ENCODE measurements at regions not wholly inside any gene's neighbourhood (a gene's known extent, or its start where the extent isn't known, plus 50 kb on each side); places are given as distances from the start of the nearest gene placed in this dataset.

DNA sequence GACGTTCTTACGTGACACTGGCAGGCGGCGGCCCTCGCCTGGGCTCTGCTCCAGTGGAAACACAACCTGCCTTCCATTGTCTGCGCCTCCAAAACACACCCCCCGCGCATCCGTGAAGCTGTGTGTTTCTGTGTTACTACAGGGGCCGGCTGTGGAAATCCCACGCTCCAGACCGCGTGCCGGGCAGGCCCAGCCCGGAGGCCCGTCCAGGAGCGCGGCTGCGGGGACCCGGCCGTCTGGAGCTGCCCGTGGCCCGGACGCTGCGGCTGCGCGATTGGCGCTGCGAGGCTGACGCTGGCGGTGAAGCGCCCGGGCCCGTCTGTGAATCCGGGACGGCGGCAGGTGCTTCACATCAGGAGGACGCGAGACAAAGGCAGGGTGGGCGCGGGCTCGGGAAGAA is 670.3 kb upstream of the SALL3 start:
- Histone ChIP-seq H3K4me3 (ENCODE audit: low read length in 3 of 3) (no peak overlapping the region), H3K4me1 (ENCODE audit: control insufficient read depth in 3 of 3, insufficient read depth in 3 of 3, low read length in 3 of 3) (no peaks in the 10 kb centered on the region), H3K27ac (ENCODE audit: low read depth, low read length) (no peak overlapping the region), H3K9me3 (ENCODE audit: control insufficient read depth in 3 of 3, low read length in 3 of 3) (peaks cover 0 to 6% (median 0%) of the 10 kb centered on the region in 3 donors), H3K36me3 (ENCODE audit: control insufficient read depth in 3 of 3, insufficient read depth in 3 of 3, low read length in 3 of 3) (no peaks in the 10 kb centered on the region), H3K9ac (ENCODE audit: low read depth in 1 of 3, low read length in 3 of 3) (no peak overlapping the region), H3K27me3 (ENCODE audit: control insufficient read depth in 3 of 3, insufficient read depth in 3 of 3, low read length in 3 of 3) (peaks cover 0 to 6% (median 0%) of the 10 kb centered on the region in 3 donors)

- no peaks in the 10 kb centered on the region for H3K36me3 ChIP-seq (ENCODE audit: control insufficient read depth in 3 of 3, insufficient read depth in 3 of 3, low read length in 3 of 3)
- peaks cover 0 to 6% (median 0%) of the 10 kb centered on the region in 3 donors for H3K9me3 ChIP-seq (ENCODE audit: control insufficient read depth in 3 of 3, low read length in 3 of 3)
- no peak overlapping the region for H3K9ac ChIP-seq (ENCODE audit: low read depth in 1 of 3, low read length in 3 of 3)
- no peaks in the 10 kb centered on the region for H3K4me1 ChIP-seq (ENCODE audit: control insufficient read depth in 3 of 3, insufficient read depth in 3 of 3, low read length in 3 of 3)
- H3K4me3 ChIP-seq (ENCODE audit: low read length in 3 of 3): no peak overlapping the region
- H3K27me3 ChIP-seq (ENCODE audit: control insufficient read depth in 3 of 3, insufficient read depth in 3 of 3, low read length in 3 of 3): peaks cover 0 to 6% (median 0%) of the 10 kb centered on the region in 3 donors
- no peak overlapping the region for H3K27ac ChIP-seq (ENCODE audit: low read depth, low read length)
These were observed 669.7 kb upstream of the SALL3 start for GRCh38 chr18:78309924-78310323.

- Histone ChIP-seq H3K27ac (ENCODE audit: low read depth, low read length) (no peak overlapping the region), H3K36me3 (ENCODE audit: control insufficient read depth in 3 of 3, insufficient read depth in 3 of 3, low read length in 3 of 3) (no peaks in the 10 kb centered on the region), H3K9ac (ENCODE audit: low read depth in 1 of 3, low read length in 3 of 3) (no peak overlapping the region), H3K27me3 (ENCODE audit: control insufficient read depth in 3 of 3, insufficient read depth in 3 of 3, low read length in 3 of 3) (peaks cover 0 to 6% (median 0%) of the 10 kb centered on the region in 3 donors), H3K4me1 (ENCODE audit: control insufficient read depth in 3 of 3, insufficient read depth in 3 of 3, low read length in 3 of 3) (no peaks in the 10 kb centered on the region), H3K4me3 (ENCODE audit: low read length in 3 of 3) (no peak overlapping the region), H3K9me3 (ENCODE audit: control insufficient read depth in 3 of 3, low read length in 3 of 3) (no peaks in the 10 kb centered on the region)
These were observed 660.4 kb upstream of the SALL3 start for GRCh38 chr18:78319264-78319663.

DNA sequence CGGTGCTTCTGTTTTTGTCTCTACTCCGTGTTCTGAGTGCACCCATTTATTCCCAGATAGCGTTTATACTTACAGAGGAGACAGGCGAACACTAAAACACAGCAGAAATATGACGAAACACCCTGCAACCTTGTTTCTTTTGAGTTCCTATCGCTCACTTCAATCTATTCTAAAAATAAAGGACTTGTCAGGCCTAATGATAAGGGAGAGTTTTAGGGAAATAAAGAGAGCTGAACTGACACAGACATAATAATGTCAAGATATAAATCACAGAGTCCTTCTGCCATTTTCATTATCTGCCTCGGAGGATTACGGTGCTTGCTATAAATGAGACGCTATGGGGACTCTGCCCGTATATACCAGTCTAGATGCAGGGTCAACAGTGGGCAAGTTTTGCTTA is 659.7 kb upstream of the SALL3 start:
- peaks cover 0 to 6% (median 0%) of the 10 kb centered on the region in 3 donors for H3K27me3 ChIP-seq (ENCODE audit: control insufficient read depth in 3 of 3, insufficient read depth in 3 of 3, low read length in 3 of 3)
- no peak overlapping the region for H3K9ac ChIP-seq (ENCODE audit: low read depth in 1 of 3, low read length in 3 of 3)
- H3K4me1 ChIP-seq (ENCODE audit: control insufficient read depth in 3 of 3, insufficient read depth in 3 of 3, low read length in 3 of 3): no peaks in the 10 kb centered on the region
- H3K9me3 ChIP-seq (ENCODE audit: control insufficient read depth in 3 of 3, low read length in 3 of 3): no peaks in the 10 kb centered on the region
- H3K27ac ChIP-seq (ENCODE audit: low read depth, low read length): no peak overlapping the region
- no peaks in the 10 kb centered on the region for H3K36me3 ChIP-seq (ENCODE audit: control insufficient read depth in 3 of 3, insufficient read depth in 3 of 3, low read length in 3 of 3)
- H3K4me3 ChIP-seq (ENCODE audit: low read length in 3 of 3): no peak overlapping the region

DNA sequence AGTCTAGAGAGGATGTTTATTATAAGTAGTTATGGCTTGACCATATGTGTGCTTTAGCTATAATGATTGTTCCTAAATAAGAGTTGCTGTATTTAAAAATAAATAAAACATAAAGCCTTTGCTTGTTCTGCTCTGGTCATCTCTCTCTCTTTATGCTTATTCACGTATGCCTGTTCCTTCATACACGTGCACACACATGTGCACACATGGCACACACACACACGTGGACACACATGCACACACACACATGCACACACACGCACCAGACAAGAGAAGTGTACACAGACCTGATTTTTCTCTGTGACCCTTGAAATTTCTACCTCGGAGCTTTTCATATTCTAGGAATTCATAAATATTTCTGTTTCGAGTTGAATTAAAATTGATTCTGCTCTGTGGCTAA is 658.2 kb upstream of the SALL3 start:
- peaks cover 0 to 6% (median 0%) of the 10 kb centered on the region in 3 donors for H3K27me3 ChIP-seq (ENCODE audit: control insufficient read depth in 3 of 3, insufficient read depth in 3 of 3, low read length in 3 of 3)
- no peaks in the 10 kb centered on the region for H3K4me1 ChIP-seq (ENCODE audit: control insufficient read depth in 3 of 3, insufficient read depth in 3 of 3, low read length in 3 of 3)
- no peaks in the 10 kb centered on the region for H3K36me3 ChIP-seq (ENCODE audit: control insufficient read depth in 3 of 3, insufficient read depth in 3 of 3, low read length in 3 of 3)
- H3K9me3 ChIP-seq (ENCODE audit: control insufficient read depth in 3 of 3, low read length in 3 of 3): no peaks in the 10 kb centered on the region
- H3K9ac ChIP-seq (ENCODE audit: low read depth in 1 of 3, low read length in 3 of 3): no peak overlapping the region
- no peak overlapping the region for H3K27ac ChIP-seq (ENCODE audit: low read depth, low read length)
- no peak overlapping the region for H3K4me3 ChIP-seq (ENCODE audit: low read length in 3 of 3)

- Histone ChIP-seq H3K9me3 (ENCODE audit: control insufficient read depth in 3 of 3, low read length in 3 of 3) (no peaks in the 10 kb centered on the region), H3K36me3 (ENCODE audit: control insufficient read depth in 3 of 3, insufficient read depth in 3 of 3, low read length in 3 of 3) (no peaks in the 10 kb centered on the region), H3K4me1 (ENCODE audit: control insufficient read depth in 3 of 3, insufficient read depth in 3 of 3, low read length in 3 of 3) (no peaks in the 10 kb centered on the region), H3K4me3 (ENCODE audit: low read length in 3 of 3) (no peak overlapping the region), H3K9ac (ENCODE audit: low read depth in 1 of 3, low read length in 3 of 3) (no peak overlapping the region), H3K27ac (ENCODE audit: low read depth, low read length) (no peak overlapping the region), H3K27me3 (ENCODE audit: control insufficient read depth in 3 of 3, insufficient read depth in 3 of 3, low read length in 3 of 3) (peaks cover 0 to 6% (median 0%) of the 10 kb centered on the region in 3 donors)
These were observed 656.0 kb upstream of the SALL3 start for GRCh38 chr18:78323453-78324197.

DNA sequence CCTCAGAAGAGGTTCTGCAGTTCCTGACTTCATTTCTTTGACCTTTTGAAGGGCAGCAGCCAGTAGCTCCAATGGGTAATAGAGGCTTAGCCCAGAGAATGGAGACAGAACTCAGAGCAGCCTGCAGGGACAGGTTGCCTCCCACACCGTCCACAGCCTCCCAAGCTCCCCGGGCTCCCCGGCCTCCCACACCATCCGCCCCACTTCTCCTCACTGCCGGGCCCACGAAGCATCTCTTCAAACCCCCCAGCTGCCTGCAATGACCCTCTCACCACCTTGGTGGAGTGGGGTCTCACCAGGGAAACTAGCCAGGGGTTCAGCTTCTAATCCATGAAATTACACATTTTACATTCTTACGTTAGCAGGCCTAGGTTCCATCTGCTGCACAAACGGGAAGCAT is 652.0 kb upstream of the SALL3 start:
- Histone ChIP-seq H3K9me3 (ENCODE audit: control insufficient read depth in 3 of 3, low read length in 3 of 3) (no peaks in the 10 kb centered on the region), H3K27me3 (ENCODE audit: control insufficient read depth in 3 of 3, insufficient read depth in 3 of 3, low read length in 3 of 3) (no peaks in the 10 kb centered on the region), H3K4me1 (ENCODE audit: control insufficient read depth in 3 of 3, insufficient read depth in 3 of 3, low read length in 3 of 3) (no peaks in the 10 kb centered on the region), H3K9ac (ENCODE audit: low read depth in 1 of 3, low read length in 3 of 3) (no peak overlapping the region), H3K36me3 (ENCODE audit: control insufficient read depth in 3 of 3, insufficient read depth in 3 of 3, low read length in 3 of 3) (no peaks in the 10 kb centered on the region), H3K4me3 (ENCODE audit: low read length in 3 of 3) (no peak overlapping the region), H3K27ac (ENCODE audit: low read depth, low read length) (no peak overlapping the region)

DNA sequence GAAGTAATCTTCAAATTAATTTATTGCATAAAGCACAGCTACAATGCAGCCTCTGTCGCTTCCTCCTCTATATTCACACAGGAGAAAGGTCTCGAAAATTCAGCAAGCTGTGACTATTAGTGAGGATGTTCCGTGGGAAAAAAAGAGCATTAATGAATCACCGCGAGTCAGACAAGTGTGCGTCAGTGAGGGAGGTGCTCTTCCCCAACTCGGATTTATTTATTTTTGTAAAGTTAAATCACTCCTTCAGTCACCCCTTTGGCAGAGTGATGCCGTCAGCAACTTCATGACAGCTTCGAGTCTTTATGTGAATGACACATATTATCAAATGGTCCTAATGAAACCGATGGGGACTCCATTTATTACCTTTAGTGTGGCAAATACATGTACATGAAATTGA is 648.9 kb upstream of the SALL3 start:
- Histone ChIP-seq H3K36me3 (ENCODE audit: control insufficient read depth in 3 of 3, insufficient read depth in 3 of 3, low read length in 3 of 3) (no peaks in the 10 kb centered on the region), H3K27ac (ENCODE audit: low read depth, low read length) (no peak overlapping the region), H3K4me3 (ENCODE audit: low read length in 3 of 3) (no peak overlapping the region), H3K4me1 (ENCODE audit: control insufficient read depth in 3 of 3, insufficient read depth in 3 of 3, low read length in 3 of 3) (no peaks in the 10 kb centered on the region), H3K9ac (ENCODE audit: low read depth in 1 of 3, low read length in 3 of 3) (no peak overlapping the region), H3K27me3 (ENCODE audit: control insufficient read depth in 3 of 3, insufficient read depth in 3 of 3, low read length in 3 of 3) (no peaks in the 10 kb centered on the region), H3K9me3 (ENCODE audit: control insufficient read depth in 3 of 3, low read length in 3 of 3) (peaks cover 0 to 2% (median 0%) of the 10 kb centered on the region in 3 donors)

DNA sequence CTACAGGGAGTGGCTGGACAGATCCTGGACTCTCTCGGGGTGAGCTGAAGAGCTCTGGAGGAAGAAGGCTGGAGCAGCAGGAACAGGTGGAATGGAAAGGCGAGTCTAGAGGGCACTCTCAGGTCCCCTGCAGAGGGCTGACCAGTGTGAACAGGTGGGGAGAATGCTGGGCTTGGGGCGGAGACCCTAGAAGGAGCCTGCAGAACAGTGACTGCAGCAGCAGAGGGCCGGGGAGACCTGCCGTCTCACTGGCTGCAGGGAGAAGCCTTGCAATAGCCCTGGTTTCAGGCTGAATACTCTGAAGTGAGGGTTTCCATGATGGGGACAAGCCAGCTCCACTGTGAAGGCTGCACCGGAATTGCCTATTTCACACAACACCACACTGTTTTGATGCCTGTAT is 626.7 kb upstream of the SALL3 start:
- no peaks in the 10 kb centered on the region for H3K36me3 ChIP-seq (ENCODE audit: control insufficient read depth in 3 of 3, insufficient read depth in 3 of 3, low read length in 3 of 3)
- no peaks in the 10 kb centered on the region for H3K9me3 ChIP-seq (ENCODE audit: control insufficient read depth in 3 of 3, low read length in 3 of 3)
- no peak overlapping the region for H3K4me3 ChIP-seq (ENCODE audit: low read length in 3 of 3)
- peaks cover 0 to 5% (median 0%) of the 10 kb centered on the region in 3 donors for H3K27me3 ChIP-seq (ENCODE audit: control insufficient read depth in 3 of 3, insufficient read depth in 3 of 3, low read length in 3 of 3)
- H3K4me1 ChIP-seq (ENCODE audit: control insufficient read depth in 3 of 3, insufficient read depth in 3 of 3, low read length in 3 of 3): no peaks in the 10 kb centered on the region
- H3K27ac ChIP-seq (ENCODE audit: low read depth, low read length): no peak overlapping the region
- no peak overlapping the region for H3K9ac ChIP-seq (ENCODE audit: low read depth in 1 of 3, low read length in 3 of 3)

DNA sequence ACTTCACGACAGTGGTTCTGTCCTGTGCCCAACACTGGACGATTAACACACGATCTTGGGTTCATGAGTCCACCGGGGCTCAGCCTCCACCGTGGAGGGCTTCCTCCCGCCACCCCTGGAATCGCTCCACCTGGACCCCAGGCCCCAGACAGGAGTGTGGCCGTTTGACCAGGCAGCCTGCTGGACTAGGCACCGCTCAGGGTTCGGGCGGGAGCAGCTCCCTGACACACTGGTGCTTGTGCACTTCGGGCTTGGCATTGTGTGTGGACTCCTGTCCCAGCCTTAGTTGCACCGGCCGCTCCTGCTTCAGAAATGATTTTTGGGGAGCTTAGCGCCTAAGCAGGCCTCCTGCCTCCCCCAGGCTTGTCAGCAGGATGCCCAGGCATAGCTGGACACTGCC is 617.4 kb upstream of the SALL3 start:
- Histone ChIP-seq H3K4me3 (ENCODE audit: low read length in 3 of 3) (no peak overlapping the region), H3K36me3 (ENCODE audit: control insufficient read depth in 3 of 3, insufficient read depth in 3 of 3, low read length in 3 of 3) (no peaks in the 10 kb centered on the region), H3K27ac (ENCODE audit: low read depth, low read length) (no peak overlapping the region), H3K9me3 (ENCODE audit: control insufficient read depth in 3 of 3, low read length in 3 of 3) (peaks cover 0 to 5% (median 0%) of the 10 kb centered on the region in 3 donors), H3K27me3 (ENCODE audit: control insufficient read depth in 3 of 3, insufficient read depth in 3 of 3, low read length in 3 of 3) (peaks cover 0 to 2% (median 0%) of the 10 kb centered on the region in 3 donors), H3K4me1 (ENCODE audit: control insufficient read depth in 3 of 3, insufficient read depth in 3 of 3, low read length in 3 of 3) (no peaks in the 10 kb centered on the region), H3K9ac (ENCODE audit: low read depth in 1 of 3, low read length in 3 of 3) (no peak overlapping the region)
